H7 (cell line): ENCODE measurements at regions not wholly inside any gene's neighbourhood (a gene's known extent, or its start where the extent isn't known, plus 50 kb on each side); places are given as distances from the start of the nearest gene placed in this dataset.
"Not testable (repeated sequence)": the region's sequence is repeated elsewhere in the genome, so short reads cannot be mapped to it uniquely, and the experiment has no call there.

Experiments
- DNase-seq: peaks from one replicate; pipeline ENCODE4 v3.0.0; 2012
- H3K27me3 ChIP-seq: 2 replicates; pipeline ENCODE4 v1.6.0; 2011; ENCODE audit warnings: mild to moderate bottlenecking, low read length; ENCODE audit not compliant: control insufficient read depth, insufficient read depth
- H3K36me3 ChIP-seq: replicated peaks from 2 replicates; pipeline ENCODE4 v1.5.1; 2011; ENCODE audit warnings: low read length; ENCODE audit not compliant: control insufficient read depth, insufficient read depth
- H3K4me3 ChIP-seq: 2 replicates; pipeline ENCODE4 v1.5.1; 2011; ENCODE audit warnings: low read depth, mild to moderate bottlenecking, control low read depth, low read length, moderate library complexity; ENCODE audit not compliant: insufficient read depth

- H3K36me3 ChIP-seq = no peaks in the 10 kb centered on the region
- no peak overlapping the region for H3K4me3 ChIP-seq
- no peaks in the 10 kb centered on the region; the same call in 1 of the 2 replicates for H3K27me3 ChIP-seq
- no peak for DNase-seq
Observed at GRCh38 chr7:91405092-91405788, 141.0 kb downstream of the FZD1 start.

GRCh38 chr7:91405873-91406272, 141.6 kb downstream of the FZD1 start:
- H3K27me3 ChIP-seq, H3K4me3 ChIP-seq, DNase-seq, H3K36me3 ChIP-seq: not testable (repeated sequence)

- Histone ChIP-seq H3K36me3 (no peaks in the 10 kb centered on the region), H3K27me3 (no peaks in the 10 kb centered on the region), H3K4me3 (no peak overlapping the region)
- no peak for DNase-seq
Observed at GRCh38 chr7:91407942-91408341, 143.7 kb downstream of the FZD1 start.

- Histone ChIP-seq H3K4me3 (no peak overlapping the region), H3K27me3 (no peaks in the 10 kb centered on the region)
- DNase-seq = no peak
Observed at GRCh38 chr7:91408388-91409154, 144.3 kb downstream of the FZD1 start.

GRCh38 chr7:91411060-91411459, 146.8 kb downstream of the FZD1 start:
- no peak overlapping the region for H3K4me3 ChIP-seq
- H3K27me3 ChIP-seq = no peaks in the 10 kb centered on the region
- H3K36me3 ChIP-seq = no peaks in the 10 kb centered on the region
- DNase-seq = no peak

More at GRCh38 chr7:91408388-91409154, 144.3 kb downstream of the FZD1 start:
- no peaks in the 10 kb centered on the region for H3K36me3 ChIP-seq

- H3K36me3 ChIP-seq = no peaks in the 10 kb centered on the region
- H3K4me3 ChIP-seq = no peak overlapping the region
- H3K27me3 ChIP-seq = no peaks in the 10 kb centered on the region
- DNase-seq = no peak
Observed at GRCh38 chr7:91412298-91412697, 148.1 kb downstream of the FZD1 start.

GRCh38 chr7:91414734-91415133, 150.5 kb downstream of the FZD1 start:
- no peak for DNase-seq
- Histone ChIP-seq H3K36me3 (no peaks in the 10 kb centered on the region), H3K4me3 (no peak overlapping the region), H3K27me3 (no peaks in the 10 kb centered on the region)

- H3K27me3 ChIP-seq = no peaks in the 10 kb centered on the region
- H3K4me3 ChIP-seq = no peak overlapping the region
- H3K36me3 ChIP-seq = no peaks in the 10 kb centered on the region
- no peak for DNase-seq
Observed at GRCh38 chr7:91416155-91416865, 152.1 kb downstream of the FZD1 start.

- H3K4me3 ChIP-seq = no peak overlapping the region
- no peaks in the 10 kb centered on the region for H3K27me3 ChIP-seq
- DNase-seq = no peak
Observed at GRCh38 chr7:91420606-91421005, 156.4 kb downstream of the FZD1 start.

GRCh38 chr7:91421018-91421417, 156.8 kb downstream of the FZD1 start:
- H3K36me3 ChIP-seq = no peaks in the 10 kb centered on the region
- no peaks in the 10 kb centered on the region for H3K27me3 ChIP-seq
- DNase-seq = no peak
- no peak overlapping the region for H3K4me3 ChIP-seq

More at GRCh38 chr7:91420606-91421005, 156.4 kb downstream of the FZD1 start:
- H3K36me3 ChIP-seq = no peaks in the 10 kb centered on the region

- H3K4me3 ChIP-seq = no peak overlapping the region
- no peaks in the 10 kb centered on the region for H3K36me3 ChIP-seq
- DNase-seq = peak; percentile 35
- no peaks in the 10 kb centered on the region for H3K27me3 ChIP-seq
Observed at GRCh38 chr7:91424371-91424770, 160.1 kb downstream of the FZD1 start.

GRCh38 chr7:91425149-91425548, 160.9 kb downstream of the FZD1 start:
- Histone ChIP-seq H3K36me3 (no peaks in the 10 kb centered on the region), H3K4me3 (no peak overlapping the region), H3K27me3 (no peaks in the 10 kb centered on the region)
- DNase-seq = no peak

GRCh38 chr7:91427051-91427450, 162.8 kb downstream of the FZD1 start:
- no peak for DNase-seq
- no peaks in the 10 kb centered on the region for H3K36me3 ChIP-seq
- no peak overlapping the region for H3K4me3 ChIP-seq
- H3K27me3 ChIP-seq = no peaks in the 10 kb centered on the region

GRCh38 chr7:91431601-91432000, 167.4 kb downstream of the FZD1 start:
- no peaks in the 10 kb centered on the region for H3K27me3 ChIP-seq
- H3K4me3 ChIP-seq = no peak overlapping the region
- DNase-seq = no peak
- H3K36me3 ChIP-seq = no peaks in the 10 kb centered on the region

GRCh38 chr7:91434836-91435235, 170.6 kb downstream of the FZD1 start:
- no peaks in the 10 kb centered on the region for H3K27me3 ChIP-seq
- no peak overlapping the region for H3K4me3 ChIP-seq
- no peaks in the 10 kb centered on the region for H3K36me3 ChIP-seq
- no peak for DNase-seq
